Lower leg skin (tissue), 3 donors: ENCODE measurements at regions not wholly inside any gene's neighbourhood (a gene's known extent, or its start where the extent isn't known, plus 50 kb on each side); places are given as distances from the start of the nearest gene placed in this dataset.

Experiments
- CTCF ChIP-seq, 3 donors: fragments of 450-650 bp; IDR thresholded peaks; one replicate each; pipeline ENCODE4 v1.5.1; 2016; ENCODE audit warnings: antibody characterized with exemption in 3 of 3, mild to moderate bottlenecking in 3 of 3, moderate library complexity in 2 of 3
- POLR2A ChIP-seq, 2 donors: fragments of 450-650 bp; IDR thresholded peaks; one replicate each; pipeline ENCODE4 v1.6.1; 2016 to 2017; ENCODE audit warnings: antibody characterized with exemption in 2 of 2, mild to moderate bottlenecking in 1 of 2, moderate library complexity in 1 of 2

GRCh38 chr11:114964676-114965214 lies 286.4 kb downstream of the NXPE2 start:
- TF ChIP-seq POLR2A (IDR thresholded peaks at IDR 0.05) (no peak), CTCF (IDR thresholded peaks at IDR 0.05) (no peak)
